Vagina (tissue), 2 donors: ENCODE measurements at regions not wholly inside any gene's neighbourhood (a gene's known extent, or its start where the extent isn't known, plus 50 kb on each side); places are given as distances from the start of the nearest gene placed in this dataset.

Source experiments
- CTCF ChIP-seq, 3 experiments: fragments of 450-650 bp in 2 of 3; fragments of 200-600 bp in 1 of 3; sonication (generic) in 1 of 3; IDR thresholded peaks; one replicate each; pipeline ENCODE4 v1.5.1; 2017 to 2019; ENCODE audit warnings: antibody characterized with exemption in 3 of 3, mild to moderate bottlenecking in 2 of 3, moderate library complexity in 2 of 3
- POLR2A ChIP-seq, 2 donors: fragments of 450-650 bp; IDR thresholded peaks; one replicate each; pipeline ENCODE4 v1.6.1; 2017; ENCODE audit warnings: antibody characterized with exemption in 2 of 2, mild to moderate bottlenecking in 2 of 2, moderate library complexity in 2 of 2

- TF ChIP-seq CTCF (IDR thresholded peaks at IDR 0.05) (no peak), POLR2A (IDR thresholded peaks at IDR 0.05) (no peak)
These were observed 230.1 kb upstream of the DDI1 start for GRCh38 chr11:103806130-103806895.
